Dermis blood vessel endothelial cell (primary cell): ENCODE measurements at regions not wholly inside any gene's neighbourhood (a gene's known extent, or its start where the extent isn't known, plus 50 kb on each side); places are given as distances from the start of the nearest gene placed in this dataset.

ENCODE experiments used
- DNase-seq: peaks from one replicate; pipeline ENCODE4 v3.0.0; 2010

GRCh38 chr17:54009502-54009901, 186.8 kb downstream of the KIF2B start:
- DNase-seq, result no peak

GRCh38 chr17:54013072-54013471, 190.3 kb downstream of the KIF2B start:
- no peak for DNase-seq

- DNase-seq, result no peak
These were observed 193.0 kb downstream of the KIF2B start for GRCh38 chr17:54015734-54016133.

- no peak for DNase-seq
These were observed 198.7 kb downstream of the KIF2B start for GRCh38 chr17:54021418-54021817.

GRCh38 chr17:54028986-54029580, 206.4 kb downstream of the KIF2B start:
- DNase-seq, result no peak

- DNase-seq, result no peak
These were observed 207.3 kb downstream of the KIF2B start for GRCh38 chr17:54029986-54030385.

- DNase-seq, result no peak
These were observed 223.8 kb downstream of the KIF2B start for GRCh38 chr17:54046570-54046969.

- no peak for DNase-seq
These were observed 240.9 kb downstream of the KIF2B start for GRCh38 chr17:54063639-54064038.

- no peak for DNase-seq
These were observed 262.3 kb downstream of the KIF2B start for GRCh38 chr17:54085020-54085419.

GRCh38 chr17:54085934-54086333, 263.2 kb downstream of the KIF2B start:
- no peak for DNase-seq

GRCh38 chr17:54096216-54096615, 273.5 kb downstream of the KIF2B start:
- no peak for DNase-seq

- DNase-seq, result no peak
These were observed 276.5 kb downstream of the KIF2B start for GRCh38 chr17:54099221-54099620.

- no peak for DNase-seq
These were observed 279.5 kb downstream of the KIF2B start for GRCh38 chr17:54102246-54102645.

- no peak for DNase-seq
These were observed 288.8 kb downstream of the KIF2B start for GRCh38 chr17:54111576-54111975.

- no peak for DNase-seq
These were observed 294.7 kb downstream of the KIF2B start for GRCh38 chr17:54117452-54117851.

- DNase-seq, result no peak
These were observed 301.7 kb downstream of the KIF2B start for GRCh38 chr17:54124456-54124855.

- no peak for DNase-seq
These were observed 330.7 kb downstream of the KIF2B start for GRCh38 chr17:54153423-54153822.

GRCh38 chr17:54157542-54157941, 334.8 kb downstream of the KIF2B start:
- no peak for DNase-seq

- DNase-seq, result peak; percentile 41
These were observed 349.6 kb downstream of the KIF2B start for GRCh38 chr17:54172096-54172984.

- DNase-seq, result no peak
These were observed 350.2 kb downstream of the KIF2B start for GRCh38 chr17:54172985-54173316.

- DNase-seq, result no peak
These were observed 355.0 kb downstream of the KIF2B start for GRCh38 chr17:54177606-54178308.

- DNase-seq, result no peak
These were observed 358.2 kb downstream of the KIF2B start for GRCh38 chr17:54180950-54181349.

- no peak for DNase-seq
These were observed 368.5 kb downstream of the KIF2B start for GRCh38 chr17:54191261-54191660.

GRCh38 chr17:54194268-54194667, 371.5 kb downstream of the KIF2B start:
- DNase-seq, result no peak
